Choroid plexus epithelial cell (primary cell): ENCODE measurements at regions not wholly inside any gene's neighbourhood (a gene's known extent, or its start where the extent isn't known, plus 50 kb on each side); places are given as distances from the start of the nearest gene placed in this dataset.

Experiments used
- DNase-seq: peaks from one replicate; pipeline ENCODE4 v3.0.0-alpha.2; 2010; ENCODE audit warnings: low read depth
- H3K4me3 ChIP-seq: 2 replicates; pipeline ENCODE4 v1.5.1; 2011; ENCODE audit warnings: low read depth, mild to moderate bottlenecking, control low read depth, low read length, moderate library complexity
- TF ChIP-seq, protein P1 (sequence below): conservative IDR thresholded peaks from 2 replicates; pipeline ENCODE4 v1.5.1; 2011; ENCODE audit warnings: low read depth, mild to moderate bottlenecking, control low read depth, inconsistent platforms, low read length, moderate library complexity

DNA sequence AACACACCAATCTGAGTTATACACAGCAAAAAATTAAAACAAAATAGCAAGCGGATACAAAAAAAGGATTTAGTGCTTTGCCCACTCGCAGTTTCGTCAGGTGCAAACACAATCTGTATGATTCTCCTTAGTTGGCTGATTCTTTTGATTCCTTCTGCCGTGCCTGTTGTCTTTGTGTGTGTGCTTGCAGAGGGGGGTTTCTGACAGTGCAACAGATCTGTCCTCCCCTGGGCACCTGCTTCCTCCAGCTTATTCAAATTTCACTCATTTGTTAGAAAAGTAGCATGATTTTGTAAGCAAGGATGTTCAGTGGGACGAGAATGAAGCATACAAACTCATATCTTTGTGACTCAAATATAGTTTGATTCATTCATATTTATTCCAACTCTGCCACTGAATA, 74.0 kb upstream of the NEO1 start:
- no peak overlapping the region for H3K4me3 ChIP-seq
- no peak for DNase-seq
- TF ChIP-seq, protein P1, sequence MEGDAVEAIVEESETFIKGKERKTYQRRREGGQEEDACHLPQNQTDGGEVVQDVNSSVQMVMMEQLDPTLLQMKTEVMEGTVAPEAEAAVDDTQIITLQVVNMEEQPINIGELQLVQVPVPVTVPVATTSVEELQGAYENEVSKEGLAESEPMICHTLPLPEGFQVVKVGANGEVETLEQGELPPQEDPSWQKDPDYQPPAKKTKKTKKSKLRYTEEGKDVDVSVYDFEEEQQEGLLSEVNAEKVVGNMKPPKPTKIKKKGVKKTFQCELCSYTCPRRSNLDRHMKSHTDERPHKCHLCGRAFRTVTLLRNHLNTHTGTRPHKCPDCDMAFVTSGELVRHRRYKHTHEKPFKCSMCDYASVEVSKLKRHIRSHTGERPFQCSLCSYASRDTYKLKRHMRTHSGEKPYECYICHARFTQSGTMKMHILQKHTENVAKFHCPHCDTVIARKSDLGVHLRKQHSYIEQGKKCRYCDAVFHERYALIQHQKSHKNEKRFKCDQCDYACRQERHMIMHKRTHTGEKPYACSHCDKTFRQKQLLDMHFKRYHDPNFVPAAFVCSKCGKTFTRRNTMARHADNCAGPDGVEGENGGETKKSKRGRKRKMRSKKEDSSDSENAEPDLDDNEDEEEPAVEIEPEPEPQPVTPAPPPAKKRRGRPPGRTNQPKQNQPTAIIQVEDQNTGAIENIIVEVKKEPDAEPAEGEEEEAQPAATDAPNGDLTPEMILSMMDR: no peak

DNA sequence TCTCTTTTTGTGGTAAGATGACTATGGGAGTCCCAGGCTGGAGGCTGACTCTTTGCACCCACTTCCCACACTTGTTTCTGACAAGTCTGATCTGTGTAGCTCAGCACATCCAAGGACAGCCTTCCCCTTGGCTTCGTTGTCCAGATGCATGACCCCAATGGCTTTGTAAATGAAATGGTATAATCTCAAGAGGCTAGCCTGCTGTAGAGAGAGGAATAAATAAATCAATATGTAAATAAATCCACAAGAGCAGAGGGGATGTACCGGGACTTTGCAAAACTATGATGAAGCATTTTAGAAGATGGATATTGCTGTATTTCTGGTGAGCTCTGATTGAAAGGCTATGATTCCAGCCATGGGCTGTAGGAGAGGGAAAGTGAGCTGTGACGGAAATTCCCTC, 79.9 kb upstream of the NEO1 start:
- TF ChIP-seq, protein P1: no peak
- no peak for DNase-seq
- no peak overlapping the region for H3K4me3 ChIP-seq

DNA sequence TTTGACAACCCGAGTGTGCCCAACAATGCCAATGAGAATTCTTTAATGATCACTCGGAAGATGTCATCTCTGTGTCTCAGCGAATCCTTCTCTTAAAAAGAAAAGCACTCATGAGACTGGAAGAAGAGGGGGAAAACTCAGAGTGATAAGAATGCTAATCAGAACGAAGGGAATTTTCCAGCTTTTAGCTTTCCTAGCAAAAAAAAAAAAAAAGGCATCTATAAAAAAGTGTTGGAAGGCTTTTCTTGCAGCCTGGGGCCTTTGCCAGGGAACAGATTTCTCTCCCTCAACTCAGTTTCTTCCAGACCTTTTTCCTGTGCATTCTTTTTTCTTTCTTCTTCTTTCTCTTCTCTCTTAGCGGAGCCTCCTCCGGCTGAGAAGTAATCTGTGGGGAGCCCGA, 80.5 kb upstream of the NEO1 start:
- TF ChIP-seq, protein P1: no peak
- DNase-seq: no peak
- H3K4me3 ChIP-seq: peak overlapping the region; percentile 43

DNA sequence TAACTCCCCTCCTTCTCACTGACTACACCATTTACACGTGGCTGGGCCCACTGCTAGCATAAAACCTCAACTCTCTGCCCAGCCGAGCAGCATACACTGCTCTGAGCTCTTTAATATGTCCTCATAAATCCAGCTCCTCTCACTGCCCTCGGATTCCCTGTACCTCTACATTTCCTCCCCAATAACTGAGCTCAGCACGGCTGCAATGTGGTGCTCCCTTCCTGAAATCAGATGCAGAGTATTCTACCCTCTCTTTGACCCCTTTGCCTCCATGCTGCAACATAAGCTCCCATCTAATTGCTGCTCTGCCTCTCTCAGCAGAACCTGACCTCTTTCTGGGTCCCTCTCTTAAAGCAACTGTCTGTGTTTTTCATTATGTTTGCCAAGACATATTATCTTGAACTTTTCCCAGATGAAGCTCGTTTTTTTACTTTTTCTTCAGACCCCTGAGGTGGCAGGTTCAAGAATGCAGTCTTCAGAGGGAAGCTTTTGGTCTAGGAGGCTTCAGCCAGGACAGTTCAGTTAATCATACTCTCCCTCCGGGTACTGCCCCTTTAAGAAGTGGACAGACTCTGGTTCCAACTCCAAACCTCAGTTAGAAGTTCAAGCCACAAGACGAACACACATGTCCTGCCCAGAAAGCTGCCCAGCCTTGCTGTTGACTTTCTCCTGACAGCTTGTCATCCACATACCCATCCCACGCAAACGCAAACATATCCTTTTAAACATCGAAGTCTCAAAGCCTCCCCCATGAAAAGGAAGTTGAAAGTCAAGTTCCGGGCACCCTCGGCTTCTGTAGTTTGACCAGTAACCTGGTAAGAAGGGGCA, 81.1 kb upstream of the NEO1 start:
- TF ChIP-seq, protein P1: no peak
- peak overlapping the region; percentile 43 for H3K4me3 ChIP-seq
- DNase-seq: peak; percentile 49

DNA sequence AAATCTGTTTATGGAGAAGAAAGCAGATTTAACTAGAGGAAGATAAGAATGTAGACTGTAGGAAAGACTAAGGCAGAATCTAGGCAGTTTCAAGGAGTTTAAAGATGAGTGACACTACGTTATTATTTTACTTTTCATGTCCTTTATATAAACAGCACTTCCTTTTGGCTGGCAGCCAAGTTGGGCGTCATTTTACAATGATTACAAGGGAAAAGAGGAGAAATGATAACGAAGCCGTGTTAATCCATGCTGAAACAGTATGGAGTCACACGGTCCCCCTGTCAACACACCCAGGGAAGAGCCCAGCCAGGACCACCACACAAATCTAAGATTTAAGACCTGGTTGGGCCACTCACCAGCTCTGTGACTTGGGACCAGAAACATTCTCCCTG, 83.7 kb upstream of the NEO1 start:
- DNase-seq: peak; percentile 37
- TF ChIP-seq, protein P1: no peak
- H3K4me3 ChIP-seq: no peak overlapping the region

DNA sequence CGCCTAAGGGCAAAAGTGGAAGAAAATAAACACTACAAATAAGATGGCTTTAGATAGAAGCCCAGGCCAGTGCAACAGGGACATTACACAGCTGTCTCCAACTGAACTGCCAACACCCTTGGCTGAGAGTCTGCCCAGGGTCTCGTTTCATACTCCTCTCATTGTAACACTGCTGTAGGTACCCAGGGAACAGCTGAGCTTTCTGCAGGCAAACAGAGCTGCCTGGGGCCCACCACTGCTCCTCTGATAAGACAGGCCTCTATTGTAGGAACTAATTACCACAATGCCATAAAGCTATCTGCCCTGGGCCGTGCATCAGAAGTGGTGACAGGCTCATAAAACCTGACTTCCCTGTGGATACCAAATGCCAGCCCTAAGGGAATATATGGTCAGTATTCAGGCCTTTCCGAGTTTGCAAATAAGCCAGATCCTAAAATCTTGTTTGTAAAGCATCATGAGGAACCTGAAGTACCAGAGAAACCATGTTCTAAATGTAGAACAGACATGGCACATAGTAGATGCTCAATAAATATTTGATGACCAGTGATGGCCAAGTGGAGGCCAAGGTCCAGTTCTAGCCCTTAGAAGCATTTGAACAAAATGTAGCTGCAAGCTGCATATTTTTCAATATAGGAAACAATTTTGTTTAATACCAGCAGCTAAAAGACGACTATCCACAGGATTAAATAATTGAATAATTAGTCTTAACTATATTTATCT, 84.3 kb upstream of the NEO1 start:
- TF ChIP-seq, protein P1: no peak

More for the DNA sequence above, 84.3 kb upstream of the NEO1 start:
- no peak overlapping the region for H3K4me3 ChIP-seq
- DNase-seq: no peak
